ENCODE measurements at regions not wholly inside any gene's neighbourhood (a gene's known extent, or its start where the extent isn't known, plus 50 kb on each side); places are given as distances from the start of the nearest gene placed in this dataset.
A peak's percentile ranks its signal among the peaks of the same experiment; 100 is the strongest.

- H3K9me3 ChIP-seq: no peaks in the 10 kb centered on the region
- H3K27ac ChIP-seq: no peak overlapping the region
- H3K36me3 ChIP-seq: no peaks in the 10 kb centered on the region
- no peaks in the 10 kb centered on the region for H3K4me1 ChIP-seq
- no peak for TF ChIP-seq CTCF (IDR thresholded peaks at IDR 0.05)
- no peaks in the 10 kb centered on the region for H3K27me3 ChIP-seq
- no peak for DNase-seq (ENCODE audit: low spot score in 2 of 2)
- H3K4me3 ChIP-seq: no peak overlapping the region
- intact Hi-C loops (cut with DNase I): no loop called here
These were observed 155.4 kb downstream of the DLL1 start for GRCh38 chr6:170135461-170135820.

GRCh38 chr6:170134471-170135440 lies 156.1 kb downstream of the DLL1 start:
- intact Hi-C loops (cut with DNase I): no loop called here

GRCh38 chr6:170134031-170134470 lies 156.8 kb downstream of the DLL1 start:
- Histone ChIP-seq H3K27me3 (no peaks in the 10 kb centered on the region), H3K36me3 (no peaks in the 10 kb centered on the region), H3K4me3 (no peak overlapping the region), H3K4me1 (no peaks in the 10 kb centered on the region), H3K9me3 (no peaks in the 10 kb centered on the region), H3K27ac (no peak overlapping the region)
- DNase-seq (ENCODE audit: low spot score in 2 of 2): peak in 1 of 2 donors; percentile 48
- intact Hi-C loops (cut with DNase I): no loop called here
- no peak for TF ChIP-seq CTCF (IDR thresholded peaks at IDR 0.05)

More at GRCh38 chr6:170134471-170135440, 156.1 kb downstream of the DLL1 start:
- peak in 1 of 2 donors; percentile 30 for DNase-seq (ENCODE audit: low spot score in 2 of 2)
- Histone ChIP-seq H3K27me3 (no peaks in the 10 kb centered on the region), H3K9me3 (no peaks in the 10 kb centered on the region), H3K36me3 (no peaks in the 10 kb centered on the region), H3K4me3 (no peak overlapping the region), H3K27ac (no peak overlapping the region), H3K4me1 (no peaks in the 10 kb centered on the region)
- no peak for TF ChIP-seq CTCF (IDR thresholded peaks at IDR 0.05)

- intact Hi-C loops (cut with DNase I): no loop called here
- no peak overlapping the region for H3K4me3 ChIP-seq
- no peaks in the 10 kb centered on the region for H3K4me1 ChIP-seq
- H3K36me3 ChIP-seq: no peaks in the 10 kb centered on the region
- no peaks in the 10 kb centered on the region for H3K27me3 ChIP-seq
- no peak overlapping the region for H3K27ac ChIP-seq
- H3K9me3 ChIP-seq: no peaks in the 10 kb centered on the region
- peak in 1 of 2 donors; percentile 55 for DNase-seq (ENCODE audit: low spot score in 2 of 2)
- no peak for TF ChIP-seq CTCF (IDR thresholded peaks at IDR 0.05)
These were observed 158.3 kb downstream of the DLL1 start for GRCh38 chr6:170132561-170132991.

DNA sequence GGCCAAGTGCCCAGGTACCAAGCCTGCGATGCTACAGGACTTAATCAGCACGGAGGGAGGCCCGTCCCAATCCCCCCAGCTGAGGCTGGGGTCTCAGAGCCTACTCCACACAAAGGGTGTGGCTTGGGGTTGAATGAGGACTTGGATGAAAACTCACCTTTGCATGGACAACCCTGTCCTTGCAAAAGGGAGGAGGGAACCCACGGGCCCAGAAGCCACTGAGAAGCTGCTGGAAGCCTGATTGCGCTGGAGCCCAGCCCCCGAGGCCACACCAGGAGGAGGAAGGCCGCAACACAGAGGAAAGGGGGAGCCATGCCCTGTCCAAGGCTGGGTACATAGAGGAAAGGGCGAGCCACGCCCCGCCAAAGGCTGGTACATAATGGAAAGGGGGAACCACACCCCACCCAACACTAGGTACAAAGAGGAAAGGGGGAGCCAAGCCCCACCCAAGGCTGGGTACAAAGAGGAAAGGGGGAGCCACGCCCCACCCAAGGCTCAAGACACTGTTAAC lies 158.8 kb downstream of the DLL1 start:
- Histone ChIP-seq H3K36me3 (no peaks in the 10 kb centered on the region), H3K9me3 (no peaks in the 10 kb centered on the region), H3K4me1 (no peaks in the 10 kb centered on the region), H3K4me3 (no peak overlapping the region), H3K27me3 (no peaks in the 10 kb centered on the region), H3K27ac (no peak overlapping the region)
- intact Hi-C loops (cut with DNase I): no loop called here
- peak in 1 of 2 donors; percentile 43 for DNase-seq (ENCODE audit: low spot score in 2 of 2)
- no peak for TF ChIP-seq CTCF (IDR thresholded peaks at IDR 0.05)
